CD4-positive, CD25-positive, alpha-beta regulatory T cell (primary cell): ENCODE measurements at regions not wholly inside any gene's neighbourhood (a gene's known extent, or its start where the extent isn't known, plus 50 kb on each side); places are given as distances from the start of the nearest gene placed in this dataset.

Experiments used
- ATAC-seq, 2 donors: fragments of 150-1000 bp; cut with Tn5 transposase; one replicate each; pipeline ENCODE4 v1.10.0; 2021; ENCODE audit warnings: low read depth in 2 of 2, moderate number of reproducible peaks in 2 of 2, moderate library complexity in 1 of 2
- DNase-seq, 3 donors: peaks; one replicate each; pipeline versions ENCODE4 v3.0.0 to v3.0.0-alpha.2; 2012 to 2022; ENCODE audit warnings: mixed read lengths in 1 of 3
- H3K27ac ChIP-seq: one replicate; pipeline ENCODE4 v1.7.0; 2013; ENCODE audit warnings: mild to moderate bottlenecking, low read length; ENCODE audit not compliant: insufficient read depth, poor library complexity, severe bottlenecking
- H3K27me3 ChIP-seq: one replicate; pipeline ENCODE4 v1.7.0; 2013; ENCODE audit warnings: low read length; ENCODE audit not compliant: control insufficient read depth, insufficient read depth
- H3K36me3 ChIP-seq: one replicate; pipeline ENCODE4 v1.7.0; 2013; ENCODE audit warnings: mild to moderate bottlenecking, low read length, moderate library complexity; ENCODE audit not compliant: control insufficient read depth, insufficient read depth
- H3K4me1 ChIP-seq: 2 replicates; pipeline ENCODE4 v1.7.0; 2013; ENCODE audit warnings: mild to moderate bottlenecking, low read length; ENCODE audit not compliant: insufficient read depth, control insufficient read depth, poor library complexity, severe bottlenecking
- H3K4me3 ChIP-seq: one replicate; pipeline ENCODE4 v1.7.0; 2013; ENCODE audit warnings: low read depth, mild to moderate bottlenecking, low read length, moderate library complexity
- H3K9me3 ChIP-seq, 2 experiments: 1 replicate in 1 of 2; 2 replicates in 1 of 2; pipeline ENCODE4 v1.7.0; 2013; ENCODE audit warnings: low read length in 2 of 2, mild to moderate bottlenecking in 1 of 2, moderate library complexity in 1 of 2; ENCODE audit not compliant: control insufficient read depth in 2 of 2
- H3K27ac Mint-ChIP-seq, 3 donors: one replicate each; pipeline ENCODE4 v1.8.0; 2020 to 2022; ENCODE audit warnings: mild to moderate bottlenecking in 3 of 3, mixed read lengths in 3 of 3, moderate library complexity in 2 of 3
- H3K27me3 Mint-ChIP-seq: one replicate; pipeline ENCODE4 v1.8.0; 2022; ENCODE audit warnings: mild to moderate bottlenecking, mixed read lengths
- H3K36me3 Mint-ChIP-seq: one replicate; pipeline ENCODE4 v1.8.0; 2020; ENCODE audit warnings: mixed read lengths
- H3K4me1 Mint-ChIP-seq, 4 donors: one replicate each; pipeline ENCODE4 v1.8.0; 2020 to 2022; ENCODE audit warnings: mixed read lengths in 4 of 4, mild to moderate bottlenecking in 1 of 4
- H3K4me3 Mint-ChIP-seq, 4 donors: one replicate each; pipeline ENCODE4 v1.8.0; 2020 to 2022; ENCODE audit warnings: mild to moderate bottlenecking in 4 of 4, mixed read lengths in 4 of 4, moderate library complexity in 3 of 4
- H3K9me3 Mint-ChIP-seq, 7 donors: one replicate each; pipeline ENCODE4 v1.8.0; 2020 to 2022; ENCODE audit warnings: mixed read lengths in 7 of 7, mild to moderate bottlenecking in 3 of 7, moderate library complexity in 2 of 7

GRCh38 chr1:234669499-234669898 is 59.5 kb upstream of the IRF2BP2 start:
- no peak overlapping the region for H3K27ac Mint-ChIP-seq
- peaks cover 5% of the 10 kb centered on the region for H3K27me3 Mint-ChIP-seq
- no peak for DNase-seq
- ATAC-seq = no peak
- H3K9me3 ChIP-seq = no peaks in the 10 kb centered on the region
- no peaks in the 10 kb centered on the region for H3K9me3 Mint-ChIP-seq
- H3K4me3 Mint-ChIP-seq = no peak overlapping the region
- no peaks in the 10 kb centered on the region for H3K27me3 ChIP-seq
- no peak overlapping the region for H3K4me3 ChIP-seq
- H3K27ac ChIP-seq = no peak overlapping the region
- no peaks in the 10 kb centered on the region for H3K4me1 ChIP-seq
- no peaks in the 10 kb centered on the region for H3K36me3 Mint-ChIP-seq
- H3K4me1 Mint-ChIP-seq = peaks cover 0 to 3% (median 0%) of the 10 kb centered on the region in 4 donors
- no peaks in the 10 kb centered on the region for H3K36me3 ChIP-seq

DNA sequence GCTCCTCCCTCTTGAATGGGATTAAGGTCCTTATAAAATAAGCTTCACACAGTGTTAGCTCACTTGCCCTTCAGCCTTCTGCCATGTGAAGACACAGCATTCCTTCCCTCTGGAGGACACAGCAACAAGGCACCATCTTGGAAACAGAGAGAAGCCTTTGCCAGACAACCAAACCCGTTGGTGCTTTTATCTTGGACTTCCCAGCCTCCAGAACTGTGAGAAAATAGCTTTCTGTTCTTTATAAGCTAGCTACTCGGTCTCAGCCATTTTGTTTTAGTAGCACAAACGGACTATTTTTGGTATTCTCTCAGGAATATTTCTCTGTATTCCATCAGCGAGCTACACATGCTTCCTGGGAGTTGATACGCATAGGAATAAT is 58.6 kb upstream of the IRF2BP2 start:
- Mint-ChIP-seq H3K4me3 (no peak overlapping the region), H3K4me1 (peaks cover 0 to 3% (median 1%) of the 10 kb centered on the region in 4 donors), H3K27me3 (peaks cover 5% of the 10 kb centered on the region), H3K36me3 (no peaks in the 10 kb centered on the region), H3K9me3 (no peaks in the 10 kb centered on the region), H3K27ac (no peak overlapping the region)
- no peak overlapping the region for H3K4me3 ChIP-seq
- H3K27me3 ChIP-seq = no peaks in the 10 kb centered on the region
- ATAC-seq (no peak), DNase-seq (no peak)
- no peaks in the 10 kb centered on the region for H3K36me3 ChIP-seq
- H3K4me1 ChIP-seq = no peaks in the 10 kb centered on the region
- H3K9me3 ChIP-seq = no peaks in the 10 kb centered on the region
- no peak overlapping the region for H3K27ac ChIP-seq

DNA sequence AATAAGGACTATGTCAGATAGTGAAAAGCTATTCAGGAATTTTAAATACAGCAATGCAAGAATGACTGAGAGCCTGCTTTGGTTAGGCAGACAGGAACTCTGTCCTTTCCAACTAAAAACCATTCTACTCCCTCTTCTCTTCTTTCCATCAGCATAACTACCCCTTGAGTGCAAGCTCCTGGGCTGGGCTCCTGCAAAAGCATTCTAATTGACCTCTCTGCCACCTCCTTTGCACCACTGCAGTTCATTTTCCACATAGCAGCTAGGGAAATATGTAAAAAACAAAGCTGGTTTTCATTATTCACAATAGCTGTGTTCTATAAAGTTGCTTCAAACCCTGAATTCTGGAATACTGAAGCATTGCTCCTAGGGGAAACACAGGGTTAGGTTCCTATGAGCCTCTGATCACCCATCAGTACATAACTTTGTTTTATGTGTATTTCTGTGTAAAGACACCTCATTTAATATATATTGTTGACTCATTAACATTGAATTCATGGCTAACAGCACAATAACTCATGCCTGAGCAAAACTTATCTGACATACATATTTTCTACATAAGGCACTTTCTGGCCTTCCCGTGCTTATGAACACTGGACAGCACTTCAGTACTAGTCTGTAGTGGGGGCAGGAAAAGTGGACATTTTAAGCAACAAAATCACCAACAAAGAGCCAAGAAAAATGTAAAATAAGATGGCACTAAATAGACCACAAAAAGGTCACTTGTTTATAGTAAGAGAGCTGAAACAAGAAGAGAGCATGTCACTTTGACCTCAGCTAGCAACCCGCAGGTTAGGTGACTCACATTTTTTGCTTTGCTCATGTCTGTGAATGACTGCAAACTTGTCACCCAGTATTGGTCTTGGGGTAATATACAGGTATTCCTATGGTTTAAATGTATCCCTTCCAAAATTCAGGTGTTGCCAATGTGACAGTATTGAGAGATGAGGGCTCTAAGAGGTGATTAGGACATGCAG is 57.9 kb upstream of the IRF2BP2 start:
- Histone ChIP-seq H3K27ac (no peak overlapping the region), H3K36me3 (no peaks in the 10 kb centered on the region), H3K4me1 (no peaks in the 10 kb centered on the region), H3K9me3 (no peaks in the 10 kb centered on the region), H3K4me3 (no peak overlapping the region), H3K27me3 (no peaks in the 10 kb centered on the region)
- ATAC-seq (no peak), DNase-seq (no peak)
- H3K4me1 Mint-ChIP-seq = peaks cover 0 to 3% (median 1%) of the 10 kb centered on the region in 4 donors
- H3K9me3 Mint-ChIP-seq = no peaks in the 10 kb centered on the region
- no peak overlapping the region for H3K27ac Mint-ChIP-seq
- no peak overlapping the region for H3K4me3 Mint-ChIP-seq
- H3K27me3 Mint-ChIP-seq = peaks cover 5% of the 10 kb centered on the region
- no peaks in the 10 kb centered on the region for H3K36me3 Mint-ChIP-seq

GRCh38 chr1:234666761-234667160 is 56.8 kb upstream of the IRF2BP2 start:
- Mint-ChIP-seq H3K27ac (no peak overlapping the region), H3K36me3 (no peaks in the 10 kb centered on the region), H3K27me3 (peaks cover 5% of the 10 kb centered on the region), H3K4me3 (no peak overlapping the region), H3K9me3 (no peaks in the 10 kb centered on the region), H3K4me1 (peaks cover 0 to 3% (median 1%) of the 10 kb centered on the region in 4 donors)
- no peaks in the 10 kb centered on the region for H3K9me3 ChIP-seq
- H3K27ac ChIP-seq = no peak overlapping the region
- DNase-seq = no peak
- no peaks in the 10 kb centered on the region for H3K4me1 ChIP-seq
- H3K36me3 ChIP-seq = no peaks in the 10 kb centered on the region
- H3K4me3 ChIP-seq = no peak overlapping the region
- ATAC-seq = no peak
- no peaks in the 10 kb centered on the region for H3K27me3 ChIP-seq

- H3K9me3 ChIP-seq = no peaks in the 10 kb centered on the region
- no peak for ATAC-seq
Measured at GRCh38 chr1:234665975-234666605, 56.1 kb upstream of the IRF2BP2 start.

DNA sequence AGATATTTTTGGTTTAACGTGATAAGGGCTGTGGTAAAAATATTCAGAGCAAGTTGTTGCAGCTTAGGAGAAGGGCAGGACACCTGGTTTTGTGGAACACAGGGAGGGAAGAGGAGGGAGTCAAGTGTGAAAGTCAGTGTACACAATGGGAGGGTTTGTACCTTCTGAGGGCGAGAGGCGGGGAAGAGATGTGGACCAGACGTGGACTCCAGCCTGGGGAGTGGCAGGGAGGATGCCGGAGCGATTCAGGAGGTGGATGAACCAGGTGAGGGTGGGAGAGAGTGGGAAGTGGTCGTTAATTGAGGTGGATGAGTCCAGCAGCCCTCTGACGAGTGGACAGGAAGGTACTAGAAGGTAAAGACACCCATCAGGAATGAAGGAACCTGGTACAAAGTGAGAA is 52.2 kb upstream of the IRF2BP2 start:
- Mint-ChIP-seq H3K27ac (no peak overlapping the region), H3K9me3 (no peaks in the 10 kb centered on the region)
- no peaks in the 10 kb centered on the region for H3K9me3 ChIP-seq

More at GRCh38 chr1:234665975-234666605, 56.1 kb upstream of the IRF2BP2 start:
- Mint-ChIP-seq H3K36me3 (no peaks in the 10 kb centered on the region), H3K27ac (no peak overlapping the region), H3K4me3 (no peak overlapping the region), H3K27me3 (peaks cover 5% of the 10 kb centered on the region), H3K9me3 (no peaks in the 10 kb centered on the region), H3K4me1 (peaks cover 0 to 3% (median 0%) of the 10 kb centered on the region in 4 donors)
- DNase-seq = no peak
- H3K27ac ChIP-seq = no peak overlapping the region
- H3K36me3 ChIP-seq = no peaks in the 10 kb centered on the region
- no peaks in the 10 kb centered on the region for H3K27me3 ChIP-seq
- H3K4me3 ChIP-seq = no peak overlapping the region
- H3K4me1 ChIP-seq = no peaks in the 10 kb centered on the region

DNA sequence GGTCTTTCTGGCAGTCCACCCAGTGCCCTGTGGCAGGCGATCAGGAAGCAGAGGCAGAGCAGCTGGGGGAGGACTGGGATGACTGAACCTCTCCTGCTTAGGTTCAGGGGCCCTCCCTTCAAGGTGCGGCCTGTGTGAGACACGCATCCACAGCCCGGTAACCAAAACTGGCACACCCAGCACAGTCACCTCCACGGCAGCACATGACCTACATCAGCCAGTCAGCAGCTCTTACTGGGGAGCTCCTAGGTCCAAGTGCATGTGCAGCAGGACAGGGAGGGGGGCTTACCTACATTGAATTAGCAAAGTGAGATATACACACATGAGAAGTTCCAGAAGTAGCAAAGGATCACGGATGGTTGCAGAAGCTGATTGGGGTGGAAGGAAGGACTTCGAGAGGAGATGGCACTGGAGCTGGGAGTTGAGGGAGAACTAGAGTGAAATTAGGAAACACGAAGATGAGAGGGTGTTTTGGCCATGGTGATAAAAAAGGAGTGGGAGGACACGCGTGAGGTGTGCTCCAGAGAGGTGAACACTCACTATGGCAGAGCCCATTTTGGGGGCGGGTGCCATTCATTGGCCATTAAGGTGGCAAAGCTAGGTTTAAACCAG is 51.4 kb upstream of the IRF2BP2 start:
- no peaks in the 10 kb centered on the region for H3K9me3 ChIP-seq
- H3K27ac ChIP-seq = no peak overlapping the region
- DNase-seq = no peak
- Mint-ChIP-seq H3K9me3 (no peaks in the 10 kb centered on the region), H3K4me1 (peaks cover 0 to 3% (median 0%) of the 10 kb centered on the region in 4 donors), H3K27ac (peak overlapping the region in 1 of 3 donors; percentile 31), H3K27me3 (peaks cover 5% of the 10 kb centered on the region), H3K4me3 (no peak overlapping the region), H3K36me3 (no peaks in the 10 kb centered on the region)
- no peaks in the 10 kb centered on the region for H3K4me1 ChIP-seq
- no peak overlapping the region for H3K4me3 ChIP-seq
- ATAC-seq = no peak
- no peaks in the 10 kb centered on the region for H3K36me3 ChIP-seq
- no peaks in the 10 kb centered on the region for H3K27me3 ChIP-seq

More for the DNA sequence above, 52.2 kb upstream of the IRF2BP2 start:
- no peaks in the 10 kb centered on the region for H3K27me3 ChIP-seq
- ATAC-seq = no peak
- no peaks in the 10 kb centered on the region for H3K36me3 ChIP-seq
- DNase-seq = no peak
- peaks cover 5% of the 10 kb centered on the region for H3K27me3 Mint-ChIP-seq
- H3K4me1 Mint-ChIP-seq = peaks cover 0 to 3% (median 0%) of the 10 kb centered on the region in 4 donors
- H3K36me3 Mint-ChIP-seq = no peaks in the 10 kb centered on the region
- H3K4me3 Mint-ChIP-seq = no peak overlapping the region
- H3K4me1 ChIP-seq = no peaks in the 10 kb centered on the region
- H3K4me3 ChIP-seq = no peak overlapping the region
- H3K27ac ChIP-seq = no peak overlapping the region
